Kasumi-1 (cell line): ENCODE measurements at regions not wholly inside any gene's neighbourhood (a gene's known extent, or its start where the extent isn't known, plus 50 kb on each side); places are given as distances from the start of the nearest gene placed in this dataset.

Experiments
- DNase-seq, 2 experiments: peaks; one replicate each; lab custom pipeline; 2025; lab: John Stamatoyannopoulos, UW

DNA sequence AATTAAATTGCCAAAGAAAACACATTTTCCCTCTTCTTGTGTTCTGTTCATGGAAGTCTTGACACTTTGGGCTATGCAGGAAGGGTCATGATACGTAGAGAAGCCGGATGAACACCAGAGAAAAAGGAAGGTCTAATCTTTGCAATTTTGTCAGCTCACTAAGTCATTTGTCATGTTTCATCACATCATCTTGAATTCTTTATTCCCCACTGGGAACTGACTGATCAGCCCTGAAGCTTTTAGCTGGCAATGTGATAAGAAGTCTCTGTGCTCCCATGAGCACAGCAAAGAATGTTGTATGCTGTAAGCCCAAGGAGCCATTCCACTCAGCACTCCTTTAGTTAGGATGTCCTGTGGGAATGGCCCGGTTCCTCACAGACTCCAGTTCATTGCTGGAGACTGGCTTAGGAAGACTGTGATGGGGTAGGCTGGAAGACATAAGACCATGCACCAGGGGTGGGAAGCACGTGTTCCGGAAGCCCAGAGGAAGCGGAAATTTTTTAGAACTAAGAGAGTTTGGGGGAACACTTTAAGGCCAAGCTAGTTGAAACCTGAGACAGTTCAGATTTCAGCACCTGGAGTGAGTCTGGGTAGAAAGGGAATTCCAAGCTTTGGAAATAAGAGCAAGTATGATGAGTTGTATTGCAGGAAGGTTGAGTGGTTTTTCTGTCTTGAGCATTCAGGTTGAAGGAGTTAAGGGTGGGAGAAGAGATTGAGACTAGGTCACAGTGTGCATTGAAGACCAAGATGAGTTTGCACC, 306.7 kb upstream of the MTNR1B start:
- no peak for DNase-seq

DNA sequence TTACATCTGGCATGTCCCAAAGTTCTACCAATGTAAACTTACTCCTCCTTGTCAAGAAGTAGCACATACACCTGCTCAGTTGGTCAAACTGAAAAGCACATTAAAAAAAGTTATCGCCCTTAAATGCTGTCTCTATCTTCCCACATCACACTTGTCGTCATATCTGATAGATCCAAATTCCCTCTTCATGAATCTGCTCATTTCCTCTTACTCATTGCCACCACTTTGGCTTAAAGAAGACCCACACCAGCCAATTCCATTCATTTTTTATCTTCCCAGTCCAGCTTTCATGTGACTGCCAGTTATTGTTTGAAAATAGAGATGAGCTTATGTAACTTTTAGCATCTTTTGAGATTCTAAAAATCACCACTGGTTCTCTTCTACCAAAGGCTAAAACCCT, 305.9 kb upstream of the MTNR1B start:
- DNase-seq, result no peak

DNA sequence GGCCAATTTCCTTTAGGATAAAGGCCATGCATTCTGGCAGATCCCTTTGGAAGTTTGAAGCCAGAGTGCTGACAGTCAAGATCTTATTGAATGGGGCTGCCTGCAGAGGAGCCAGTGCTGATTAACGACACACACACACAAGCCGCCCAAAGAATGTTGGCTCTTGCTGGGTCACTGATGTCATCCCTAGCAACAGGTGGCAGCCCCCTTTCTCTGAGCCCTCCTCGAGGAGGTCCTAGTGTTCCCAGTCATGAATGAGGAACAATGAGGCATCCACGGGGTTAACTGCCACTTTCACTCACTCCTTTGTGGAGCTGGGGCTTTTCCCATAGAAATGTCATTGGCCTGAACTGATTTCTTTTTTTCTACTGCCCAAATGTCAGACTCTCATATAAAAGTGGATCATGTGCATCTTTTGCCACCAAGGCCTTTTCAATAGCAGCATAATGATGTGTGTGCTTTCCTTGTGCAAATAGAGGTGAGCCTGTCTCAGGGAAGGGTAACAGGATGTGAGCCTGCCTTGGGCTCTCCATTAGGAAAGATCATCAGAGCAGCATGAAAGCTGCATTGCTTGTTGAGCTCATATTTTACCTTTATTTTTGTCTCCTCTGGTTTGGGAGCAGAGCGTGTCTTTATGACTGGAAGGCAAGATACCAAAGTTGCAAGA, 301.8 kb upstream of the MTNR1B start:
- no peak for DNase-seq

DNA sequence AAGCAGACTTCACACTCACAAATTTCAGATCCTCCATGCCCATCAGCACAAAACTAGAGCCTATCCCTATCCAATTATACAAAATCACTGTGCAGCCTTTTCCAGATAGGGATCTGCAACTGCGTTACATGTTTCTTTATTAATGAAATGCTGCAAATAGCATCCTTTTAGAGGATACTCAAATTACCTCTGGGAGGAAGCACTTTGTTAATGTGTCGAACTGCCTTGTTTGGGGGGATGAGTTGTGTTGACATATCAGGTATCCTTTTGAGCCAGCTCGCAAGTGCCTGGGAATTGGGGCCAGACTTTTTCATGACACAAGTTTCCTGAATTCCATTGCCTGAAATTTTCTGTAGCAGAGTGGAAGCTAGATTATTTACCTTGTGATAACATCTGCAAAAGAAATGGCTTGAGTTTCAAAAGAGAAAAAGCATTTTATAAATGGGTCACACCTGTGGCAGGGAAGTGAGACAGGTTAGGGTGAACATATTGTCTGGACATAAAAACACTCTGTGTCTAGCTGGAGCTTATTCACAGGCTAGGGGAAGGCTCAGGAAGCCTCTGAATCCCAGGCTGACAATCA, 299.1 kb upstream of the MTNR1B start:
- DNase-seq, result no peak

DNA sequence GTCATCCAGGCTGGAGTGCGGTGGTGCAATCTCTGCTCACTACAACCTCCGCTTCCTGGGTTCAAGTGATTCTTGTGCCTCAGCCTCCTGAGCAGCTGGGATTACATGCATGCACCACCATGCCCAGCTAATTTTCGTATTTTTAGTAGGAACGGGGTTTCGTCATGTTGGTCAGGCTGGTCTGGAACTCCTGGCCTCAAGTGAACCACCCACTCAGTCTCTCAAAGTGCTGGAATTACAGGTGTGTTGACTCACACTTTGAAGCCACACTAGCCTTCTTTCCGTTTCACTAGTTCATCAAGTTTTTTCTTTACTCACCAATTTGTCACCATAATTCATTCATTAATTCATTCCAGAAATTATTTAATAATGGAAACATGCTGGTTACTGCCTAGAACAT, 298.4 kb upstream of the MTNR1B start:
- no peak for DNase-seq

DNA sequence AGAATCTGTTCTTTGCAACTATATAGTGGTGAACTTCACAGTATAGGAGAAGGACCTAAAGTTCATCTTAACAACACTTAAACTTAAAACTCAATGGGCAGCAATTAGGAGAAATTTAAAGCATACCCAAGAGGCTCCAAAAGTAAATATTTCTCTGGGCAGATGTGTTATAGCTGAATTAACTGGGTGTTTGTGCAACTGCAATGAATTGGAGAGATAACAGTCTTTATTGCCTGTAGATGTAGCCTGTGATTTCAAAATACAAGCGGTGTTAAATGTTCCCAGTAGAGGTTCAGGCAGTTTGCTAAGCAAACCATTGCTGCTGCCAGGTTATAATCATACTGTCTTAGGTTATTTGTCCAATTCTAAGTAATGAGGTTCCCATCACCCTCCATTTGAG, 294.1 kb upstream of the MTNR1B start:
- no peak for DNase-seq

DNA sequence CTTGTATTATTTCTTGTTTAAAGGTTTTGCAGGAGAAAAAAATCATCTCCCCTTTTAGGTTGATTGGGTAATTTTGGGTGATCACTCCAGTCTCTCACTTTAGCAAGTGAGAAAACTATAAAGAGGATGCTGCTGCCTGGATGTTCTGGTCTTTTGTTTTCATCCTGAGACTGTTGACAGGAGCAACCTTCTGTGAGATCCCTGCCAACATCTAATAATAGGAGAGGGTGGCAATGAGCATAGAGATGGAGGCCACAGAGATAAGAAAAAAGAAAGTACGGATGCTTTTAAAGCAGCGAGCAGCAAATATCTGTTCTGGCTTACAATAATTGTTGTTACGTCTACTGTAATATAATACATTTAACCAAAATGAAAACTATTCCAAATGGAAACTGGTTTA, 293.6 kb upstream of the MTNR1B start:
- no peak for DNase-seq

DNA sequence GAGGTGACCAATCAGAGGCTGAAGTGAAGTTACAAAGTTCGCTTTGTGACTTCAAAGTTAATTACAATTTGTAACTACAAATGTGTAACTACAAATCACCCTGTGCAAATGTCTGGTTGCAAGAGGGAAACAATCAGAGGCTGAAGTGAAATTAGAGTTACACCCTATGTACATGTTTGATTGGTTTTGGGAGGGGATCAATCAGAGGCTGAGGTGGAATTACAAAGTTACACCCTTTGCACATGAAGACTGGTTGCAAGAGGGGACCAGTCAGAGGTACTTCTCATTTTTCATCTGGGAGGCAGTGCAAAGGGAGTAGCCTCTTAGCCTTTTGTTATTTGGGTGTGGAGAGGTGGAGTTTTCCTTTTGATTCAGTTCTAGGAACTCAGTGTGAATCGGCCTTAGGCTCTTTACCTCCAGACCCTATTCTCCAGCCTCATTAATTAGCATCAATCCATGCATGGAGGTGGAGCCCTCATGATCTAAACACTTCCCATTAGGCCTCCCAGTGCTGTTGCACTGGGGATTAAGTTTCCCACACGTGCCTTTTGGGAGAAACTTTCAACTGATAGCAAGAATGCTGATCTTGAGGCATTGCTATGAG, 291.3 kb upstream of the MTNR1B start:
- DNase-seq, result no peak

DNA sequence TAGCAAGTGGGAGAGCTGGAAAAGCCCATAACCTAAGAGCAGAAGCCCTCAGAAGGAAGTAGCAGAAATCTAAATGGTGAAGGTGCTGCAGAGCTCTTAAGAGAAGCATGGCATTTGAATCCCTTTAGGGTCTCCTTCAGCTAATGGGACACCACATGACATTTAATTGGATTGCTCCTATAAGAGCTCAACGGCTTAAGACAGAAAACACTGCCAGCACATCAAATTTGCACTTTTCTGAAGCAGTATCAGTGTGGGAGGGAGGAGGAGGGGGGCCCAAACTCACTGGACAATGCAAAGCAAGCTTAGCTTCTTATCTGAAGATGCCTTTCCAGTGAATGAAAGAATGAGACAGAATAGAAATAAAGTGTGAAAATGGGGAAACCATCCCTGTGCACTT, 287.9 kb upstream of the MTNR1B start:
- no peak for DNase-seq

DNA sequence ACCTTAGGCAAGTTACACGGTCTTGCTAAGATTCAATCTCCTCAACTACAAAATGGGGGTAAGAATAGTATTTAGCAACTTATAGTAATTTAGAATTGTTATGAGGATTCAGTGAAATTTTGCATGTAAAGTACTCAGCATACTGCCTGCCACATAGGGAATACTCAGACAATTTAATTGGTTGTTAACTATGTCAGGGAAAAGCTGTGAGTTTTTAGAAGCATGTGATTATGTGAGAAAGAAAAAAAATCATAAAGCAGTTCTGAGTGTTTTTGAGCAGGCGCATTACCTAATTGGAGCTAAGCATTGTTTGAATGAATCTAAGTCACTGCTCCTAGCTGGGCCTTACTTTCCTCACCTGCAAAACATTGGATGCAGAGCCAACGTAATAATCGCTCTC, 287.3 kb upstream of the MTNR1B start:
- no peak for DNase-seq

DNA sequence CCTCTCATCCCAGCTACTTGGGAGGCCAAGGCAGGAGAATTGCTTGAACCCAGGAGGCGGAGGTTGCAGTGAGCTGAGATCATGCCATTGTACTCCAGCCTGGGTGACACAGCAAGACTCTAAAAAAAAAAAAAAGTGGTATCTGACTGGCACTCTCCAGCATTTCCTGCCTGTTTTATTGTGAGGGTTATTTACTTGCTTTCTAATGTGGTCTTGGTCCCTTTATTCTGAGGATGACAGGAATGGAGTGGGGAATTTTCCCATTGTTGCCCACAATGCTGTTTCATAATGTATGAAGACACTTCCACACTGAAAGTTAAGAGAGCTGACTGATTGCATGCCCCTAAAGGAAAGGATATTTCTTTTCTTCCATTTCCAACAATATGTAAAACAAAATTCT, 286.5 kb upstream of the MTNR1B start:
- DNase-seq, result no peak

DNA sequence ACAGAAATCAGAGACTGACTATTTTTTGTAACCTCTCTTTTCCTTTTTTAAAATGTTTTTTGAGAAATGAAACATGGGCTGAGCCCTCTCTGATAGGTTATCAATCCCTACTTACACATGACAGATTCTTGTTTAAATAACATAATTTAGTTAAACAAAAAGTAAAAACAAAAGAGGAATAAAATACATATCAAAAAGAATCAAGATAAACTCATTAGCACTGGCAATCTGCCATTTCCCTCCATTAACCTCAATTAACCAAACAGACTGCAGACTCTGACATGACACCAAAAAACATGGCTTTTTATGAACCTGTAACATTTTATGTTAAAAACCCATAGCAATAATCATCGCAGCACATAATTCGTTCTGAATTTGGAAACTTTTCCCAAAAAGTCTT, 284.4 kb upstream of the MTNR1B start:
- no peak for DNase-seq

DNA sequence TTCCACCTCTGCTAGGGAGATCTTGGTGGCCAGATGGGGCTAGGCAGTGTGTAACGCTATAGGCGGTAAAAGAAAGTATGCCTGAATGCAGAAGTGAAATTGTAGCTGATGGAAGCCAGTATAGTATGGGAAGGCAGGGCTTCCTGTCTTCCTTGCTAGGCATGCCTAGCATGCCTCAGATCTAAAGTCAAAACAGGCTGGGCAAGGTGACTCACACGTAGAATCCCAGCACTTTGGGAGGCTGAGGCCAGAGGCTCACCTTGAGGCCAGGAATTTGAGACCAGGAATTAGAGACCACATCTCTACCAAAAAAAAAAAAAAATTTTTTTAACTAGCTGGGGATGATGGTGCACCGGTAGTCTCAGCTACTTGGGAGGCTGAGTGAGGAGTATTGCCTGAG, 281.7 kb upstream of the MTNR1B start:
- no peak for DNase-seq

DNA sequence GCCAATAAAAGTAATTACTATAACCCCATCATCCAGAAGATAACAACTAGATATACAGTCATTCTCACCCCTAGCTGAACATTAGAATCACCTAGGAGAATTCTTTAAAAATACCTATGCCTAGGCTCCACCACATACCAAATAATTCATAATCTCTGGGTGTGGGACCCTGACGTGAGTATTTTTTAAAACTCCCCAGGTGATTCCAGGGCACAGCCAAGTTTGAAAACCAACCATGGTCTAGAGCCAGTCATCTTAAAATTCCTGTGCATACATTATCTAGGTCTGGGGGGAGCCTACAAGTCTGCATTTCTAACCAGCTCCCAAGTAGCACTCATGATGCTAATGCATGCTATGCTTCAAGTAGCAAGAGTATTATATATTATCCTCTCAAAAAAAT, 281.0 kb upstream of the MTNR1B start:
- no peak for DNase-seq

DNA sequence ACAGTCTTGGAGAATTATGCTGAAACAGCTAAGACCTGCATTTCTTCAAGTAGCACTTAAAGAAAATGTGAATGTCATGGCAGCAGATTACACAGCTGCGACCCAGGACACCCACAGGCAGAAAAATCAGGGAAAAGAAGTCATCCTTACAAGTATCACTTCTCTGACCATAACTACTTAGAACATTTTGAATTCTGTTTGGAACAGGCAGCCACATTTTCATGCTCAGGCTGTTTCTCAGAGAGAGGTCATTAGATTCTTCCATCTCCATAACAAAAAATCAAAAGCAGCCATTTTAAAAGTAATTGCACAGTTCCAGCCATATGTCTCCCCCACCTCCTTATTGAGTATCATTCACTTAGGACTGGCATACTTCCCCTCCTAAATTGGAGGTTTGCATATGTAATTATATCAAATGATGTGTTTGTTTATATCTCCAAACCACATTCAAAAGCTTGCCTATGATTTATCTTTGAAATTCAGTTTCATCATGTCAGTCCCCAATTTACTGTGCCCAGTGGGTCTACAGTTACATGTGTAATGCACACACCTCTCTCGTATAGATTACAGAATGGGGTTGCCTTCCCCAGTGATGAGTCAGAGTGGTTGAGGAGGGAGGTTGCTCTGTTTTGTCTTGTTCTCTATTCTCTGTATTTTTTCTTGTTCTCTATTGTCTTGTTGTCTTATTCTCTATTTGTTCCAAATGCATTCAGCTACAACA, 276.5 kb upstream of the MTNR1B start:
- DNase-seq, result no peak

DNA sequence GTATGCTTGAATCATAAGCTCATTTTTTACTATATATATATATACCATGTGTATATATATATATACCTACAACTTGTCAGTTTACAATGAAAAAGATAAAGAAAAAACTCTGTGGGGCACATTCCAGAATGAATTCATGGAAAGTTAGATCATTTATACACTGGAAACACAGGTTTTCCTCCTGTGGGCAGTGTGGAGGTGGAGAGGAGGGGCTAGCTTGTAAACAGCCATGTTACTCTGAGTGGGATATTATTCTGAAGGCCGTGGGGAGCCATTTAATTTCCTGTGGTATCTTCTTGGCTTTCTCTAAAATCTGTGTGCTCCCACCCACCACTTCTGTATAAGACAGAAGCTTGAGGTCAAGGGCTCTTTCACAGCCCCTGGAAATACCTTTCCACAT, 273.4 kb upstream of the MTNR1B start:
- no peak for DNase-seq

DNA sequence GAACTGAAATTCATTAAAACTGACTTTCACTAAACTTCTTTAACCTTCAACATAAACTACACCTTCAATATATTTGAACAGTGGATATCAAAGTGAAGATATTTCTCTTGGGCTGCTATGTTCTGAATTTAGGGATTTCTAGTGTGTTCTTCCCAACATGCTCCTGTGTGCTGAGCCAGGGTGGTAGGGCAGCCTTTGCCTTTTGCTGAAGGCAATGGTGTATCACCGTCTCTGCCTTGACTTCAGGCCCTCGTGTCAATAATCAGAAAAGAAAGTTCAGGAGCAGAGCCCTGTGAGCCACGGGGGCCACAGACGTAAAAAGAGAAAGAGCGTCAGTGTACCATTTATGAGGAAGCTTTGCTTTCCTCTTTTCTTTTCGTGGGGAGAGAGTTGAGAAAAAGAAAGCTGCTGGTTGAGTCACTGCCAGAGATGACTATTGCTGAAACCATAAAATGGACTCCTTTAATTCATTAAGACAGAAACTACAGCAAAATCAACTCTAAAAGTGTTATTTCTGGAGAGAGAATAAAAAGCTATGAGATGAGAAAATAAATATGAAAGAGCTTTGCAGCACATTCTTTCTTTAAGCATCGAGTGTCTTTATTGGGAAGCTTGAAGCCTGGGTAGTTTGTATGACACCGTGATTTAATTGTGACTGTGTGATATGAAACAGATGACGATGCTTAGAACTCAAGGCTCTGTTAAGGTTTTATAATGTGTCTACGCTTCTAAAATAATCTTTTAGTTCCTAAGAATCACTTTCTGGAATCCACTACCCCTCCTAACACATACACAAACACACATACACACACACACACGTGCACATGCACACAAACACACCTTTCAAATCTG, 271.8 kb upstream of the MTNR1B start:
- no peak for DNase-seq

DNA sequence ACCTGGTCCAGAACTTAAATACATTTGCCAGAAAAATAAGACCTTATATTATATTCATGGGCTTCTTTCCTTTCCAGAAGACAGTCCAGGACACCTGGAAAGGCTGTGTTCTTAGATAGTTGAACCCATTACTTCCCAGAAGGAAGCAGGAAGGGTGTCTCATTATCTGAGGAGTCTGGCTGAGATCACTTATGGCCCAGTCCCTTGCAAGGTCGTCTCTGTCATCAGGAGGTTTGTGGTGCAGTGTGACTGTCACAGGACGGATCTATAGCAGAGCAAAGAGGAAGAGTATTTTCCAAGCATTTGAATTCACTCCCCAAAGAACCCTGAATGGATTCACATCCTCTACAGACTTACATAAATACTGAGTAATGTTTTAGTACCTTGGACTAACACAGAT, 270.7 kb upstream of the MTNR1B start:
- no peak for DNase-seq

DNA sequence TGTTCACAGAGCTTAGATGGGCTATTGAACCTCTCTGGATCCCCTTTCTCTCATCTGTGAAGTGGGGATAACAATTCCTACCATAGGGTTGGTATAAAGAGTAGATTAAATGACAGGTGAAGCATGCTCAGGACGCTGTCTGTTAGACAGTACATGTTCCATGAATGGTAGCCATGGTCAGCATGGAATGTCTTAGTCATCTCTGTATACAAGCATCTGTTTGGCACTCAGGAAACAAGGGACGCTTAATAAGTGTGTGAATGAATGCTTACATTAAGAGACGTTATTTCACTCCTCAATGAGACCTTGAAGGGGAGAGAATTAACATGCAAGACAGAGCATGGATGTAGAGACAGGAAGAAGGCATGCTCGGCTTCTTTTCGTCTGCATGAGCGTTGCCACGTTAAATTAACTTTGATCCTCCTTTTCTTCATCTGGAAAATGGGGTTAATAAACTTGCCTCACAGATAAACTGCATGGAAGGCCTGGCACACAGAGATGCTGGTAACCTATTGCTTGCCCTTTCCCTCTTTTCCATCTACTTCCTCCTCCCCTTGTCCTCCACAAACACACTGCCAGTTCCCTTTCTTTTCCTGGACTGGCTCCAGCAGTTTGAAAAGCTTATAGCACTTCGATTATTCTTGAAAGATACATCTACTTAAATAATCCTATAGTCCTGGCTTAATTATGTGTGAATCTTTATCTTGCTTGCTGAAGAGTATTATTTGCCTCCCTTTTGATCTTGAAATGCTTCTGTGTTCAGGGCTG, 267.2 kb upstream of the MTNR1B start:
- DNase-seq, result no peak

DNA sequence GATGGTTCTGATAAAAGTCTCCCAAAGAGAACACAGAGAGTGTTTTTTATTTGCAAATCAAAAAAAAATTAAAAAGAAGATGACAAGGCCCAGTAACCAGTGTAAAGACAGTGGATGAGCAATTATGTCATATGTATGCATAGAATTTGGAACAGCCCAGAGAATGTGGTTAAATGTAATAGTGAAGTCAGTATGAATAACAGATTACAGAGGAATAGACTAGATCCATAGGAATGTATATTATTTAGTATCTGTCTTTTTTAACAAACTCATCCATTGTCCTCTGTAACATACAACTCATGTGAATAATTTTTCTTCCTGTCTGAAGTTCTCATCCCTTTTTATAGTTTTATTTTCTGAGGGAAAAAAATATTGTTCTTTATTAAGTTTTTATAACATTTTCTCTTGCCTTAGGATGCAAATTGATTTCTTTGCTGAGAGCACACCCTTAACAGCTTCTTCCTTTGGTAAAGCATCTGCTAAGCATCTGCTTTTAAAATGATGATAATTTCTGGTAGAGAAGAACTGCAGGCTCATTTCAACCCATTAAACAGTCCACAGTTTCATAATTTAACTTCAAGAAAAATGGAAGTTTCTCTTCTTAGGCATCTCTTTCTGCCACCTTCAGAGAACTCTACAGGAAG, 266.5 kb upstream of the MTNR1B start:
- DNase-seq, result no peak
